Neural cell (in vitro differentiated cells): ENCODE measurements at regions not wholly inside any gene's neighbourhood (a gene's known extent, or its start where the extent isn't known, plus 50 kb on each side); places are given as distances from the start of the nearest gene placed in this dataset.

Experiments
- H2AFZ ChIP-seq: fragments of 200-600, 300-800 bp; sonication (generic), shearing (Covaris generic); 2 replicates; pipeline ENCODE4 v1.6.0; 2014; ENCODE audit warnings: low read depth, mild to moderate bottlenecking, antibody characterized with exemption, low read length, moderate library complexity
- H3F3A ChIP-seq: fragments of 200-600 bp; shearing (Covaris generic); 2 replicates; pipeline ENCODE4 v1.6.1; 2016; ENCODE audit warnings: mild to moderate bottlenecking, moderate library complexity, mixed read lengths, antibody characterized with exemption, low read length; ENCODE audit not compliant: insufficient read depth, poor library complexity, severe bottlenecking
- H3K27ac ChIP-seq: fragments of 200-600, 300-800 bp; sonication (generic), shearing (Covaris generic); 2 replicates; pipeline ENCODE4 v1.5.1; 2014; ENCODE audit warnings: mild to moderate bottlenecking, low read length, moderate library complexity
- H3K27me3 ChIP-seq: fragments of 300-800, 200-600 bp; sonication (generic), shearing (Covaris generic); 2 replicates; pipeline ENCODE4 v1.6.0; 2014; ENCODE audit warnings: mild to moderate bottlenecking, low read depth, low read length, moderate library complexity; ENCODE audit not compliant: insufficient read depth
- H3K36me3 ChIP-seq: fragments of 300-800, 200-600 bp; sonication (generic), shearing (Covaris generic); 2 replicates; pipeline ENCODE4 v1.5.1; 2014; ENCODE audit warnings: mild to moderate bottlenecking, antibody characterized with exemption, low read length, moderate library complexity; ENCODE audit not compliant: insufficient read depth
- H3K4me2 ChIP-seq: fragments of 300-800, 200-600 bp; sonication (generic), shearing (Covaris generic); 2 replicates; pipeline ENCODE4 v1.6.0; 2014; ENCODE audit warnings: mild to moderate bottlenecking, low read length
- H3K4me3 ChIP-seq: fragments of 300-800, 200-600 bp; sonication (generic), shearing (Covaris generic); 2 replicates; pipeline ENCODE4 v1.5.1; 2014; ENCODE audit warnings: mild to moderate bottlenecking, low read length, moderate library complexity
- H3K79me2 ChIP-seq: fragments of 200-600 bp; shearing (Covaris generic); replicated peaks from 2 replicates; pipeline ENCODE4 v1.6.0; 2014; ENCODE audit warnings: mild to moderate bottlenecking, low read length, moderate library complexity; ENCODE audit not compliant: insufficient read depth
- H3K9ac ChIP-seq: fragments of 300-800, 200-600 bp; sonication (generic), shearing (Covaris generic); 2 replicates; pipeline ENCODE4 v1.6.1; 2016; ENCODE audit warnings: mild to moderate bottlenecking, low read length, mixed read lengths
- H3K9me2 ChIP-seq: fragments of 200-600 bp; shearing (Covaris generic); 2 replicates; pipeline ENCODE4 v1.6.1; 2016; ENCODE audit warnings: mild to moderate bottlenecking, low read length, mixed read lengths; ENCODE audit not compliant: insufficient read depth
- H3K9me3 ChIP-seq: fragments of 200-600, 300-800 bp; sonication (generic), shearing (Covaris generic); 2 replicates; pipeline ENCODE4 v1.6.1; 2016; ENCODE audit warnings: mild to moderate bottlenecking, mixed run types, low read length, moderate library complexity, mixed read lengths
- H4K20me1 ChIP-seq: fragments of 200-600 bp; shearing (Covaris generic); 2 replicates; pipeline ENCODE4 v1.6.1; 2016; ENCODE audit warnings: mild to moderate bottlenecking, mixed run types; ENCODE audit not compliant: insufficient read depth
- EP300 ChIP-seq: fragments of 450-650 bp; conservative IDR thresholded peaks from 2 replicates; pipeline ENCODE4 v1.6.1; 2014; ENCODE audit warnings: antibody characterized with exemption, mild to moderate bottlenecking, moderate library complexity; ENCODE audit not compliant: poor library complexity, severe bottlenecking
- EZH2 ChIP-seq: fragments of 200-600, 300-800 bp; shearing (Covaris generic), sonication (generic); IDR thresholded peaks from 2 replicates; pipeline ENCODE4 v1.6.1; 2014; ENCODE audit warnings: antibody characterized with exemption, low read length, borderline replicate concordance, mild to moderate bottlenecking; ENCODE audit not compliant: insufficient read depth, poor library complexity, severe bottlenecking
- MXI1 ChIP-seq: fragments of 450-650 bp; conservative IDR thresholded peaks from 2 replicates; pipeline ENCODE4 v1.6.1; 2014; ENCODE audit warnings: antibody characterized with exemption, mild to moderate bottlenecking; ENCODE audit not compliant: poor library complexity, severe bottlenecking
- POLR2AphosphoS5 ChIP-seq: IDR thresholded peaks from 2 replicates; pipeline ENCODE4 v1.6.1; 2012
- RAD21 ChIP-seq: fragments of 450-650 bp; conservative IDR thresholded peaks from 2 replicates; pipeline ENCODE4 v1.6.1; 2014; ENCODE audit warnings: antibody characterized with exemption, mild to moderate bottlenecking, moderate library complexity
- REST ChIP-seq: IDR thresholded peaks from 2 replicates; pipeline ENCODE4 v1.6.1; 2012; ENCODE audit warnings: borderline replicate concordance
- SMC3 ChIP-seq: fragments of 450-650 bp; conservative IDR thresholded peaks from 2 replicates; pipeline ENCODE4 v1.6.1; 2014; ENCODE audit warnings: antibody characterized with exemption, mild to moderate bottlenecking, moderate library complexity; ENCODE audit not compliant: poor library complexity
- TAF1 ChIP-seq: IDR thresholded peaks from 2 replicates; pipeline ENCODE4 v1.6.1; 2012; ENCODE audit warnings: low read depth
- TF ChIP-seq, protein P1 (sequence below): fragments of 450-650 bp; IDR thresholded peaks from 2 replicates; pipeline ENCODE4 v1.5.1; 2014; ENCODE audit warnings: antibody characterized with exemption, mild to moderate bottlenecking, moderate library complexity; ENCODE audit not compliant: poor library complexity, severe bottlenecking

- no peak overlapping the region for H2AFZ ChIP-seq
- no peaks in the 10 kb centered on the region for H3K9me2 ChIP-seq
- H3K4me3 ChIP-seq: no peak overlapping the region
- no peaks in the 10 kb centered on the region for H3K79me2 ChIP-seq
- no peak for TF ChIP-seq EZH2
- TF ChIP-seq, protein P1, sequence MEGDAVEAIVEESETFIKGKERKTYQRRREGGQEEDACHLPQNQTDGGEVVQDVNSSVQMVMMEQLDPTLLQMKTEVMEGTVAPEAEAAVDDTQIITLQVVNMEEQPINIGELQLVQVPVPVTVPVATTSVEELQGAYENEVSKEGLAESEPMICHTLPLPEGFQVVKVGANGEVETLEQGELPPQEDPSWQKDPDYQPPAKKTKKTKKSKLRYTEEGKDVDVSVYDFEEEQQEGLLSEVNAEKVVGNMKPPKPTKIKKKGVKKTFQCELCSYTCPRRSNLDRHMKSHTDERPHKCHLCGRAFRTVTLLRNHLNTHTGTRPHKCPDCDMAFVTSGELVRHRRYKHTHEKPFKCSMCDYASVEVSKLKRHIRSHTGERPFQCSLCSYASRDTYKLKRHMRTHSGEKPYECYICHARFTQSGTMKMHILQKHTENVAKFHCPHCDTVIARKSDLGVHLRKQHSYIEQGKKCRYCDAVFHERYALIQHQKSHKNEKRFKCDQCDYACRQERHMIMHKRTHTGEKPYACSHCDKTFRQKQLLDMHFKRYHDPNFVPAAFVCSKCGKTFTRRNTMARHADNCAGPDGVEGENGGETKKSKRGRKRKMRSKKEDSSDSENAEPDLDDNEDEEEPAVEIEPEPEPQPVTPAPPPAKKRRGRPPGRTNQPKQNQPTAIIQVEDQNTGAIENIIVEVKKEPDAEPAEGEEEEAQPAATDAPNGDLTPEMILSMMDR: no peak
- TF ChIP-seq MXI1: no peak
- no peak for TF ChIP-seq RAD21
- no peak for TF ChIP-seq EP300
- TF ChIP-seq REST: no peak
- no peak for TF ChIP-seq TAF1
- no peak for TF ChIP-seq POLR2AphosphoS5
- TF ChIP-seq SMC3: no peak
- H3K27ac ChIP-seq: no peak overlapping the region
- no peaks in the 10 kb centered on the region for H3K27me3 ChIP-seq
- H3K4me2 ChIP-seq: no peak overlapping the region
- no peaks in the 10 kb centered on the region for H3K36me3 ChIP-seq
- H3K9ac ChIP-seq: no peak overlapping the region
- no peaks in the 10 kb centered on the region for H3K9me3 ChIP-seq
- H4K20me1 ChIP-seq: no peaks in the 10 kb centered on the region
- no peaks in the 10 kb centered on the region for H3F3A ChIP-seq
Measured at GRCh38 chr6:113306552-113307145, 550.5 kb upstream of the MARCKS start.

DNA sequence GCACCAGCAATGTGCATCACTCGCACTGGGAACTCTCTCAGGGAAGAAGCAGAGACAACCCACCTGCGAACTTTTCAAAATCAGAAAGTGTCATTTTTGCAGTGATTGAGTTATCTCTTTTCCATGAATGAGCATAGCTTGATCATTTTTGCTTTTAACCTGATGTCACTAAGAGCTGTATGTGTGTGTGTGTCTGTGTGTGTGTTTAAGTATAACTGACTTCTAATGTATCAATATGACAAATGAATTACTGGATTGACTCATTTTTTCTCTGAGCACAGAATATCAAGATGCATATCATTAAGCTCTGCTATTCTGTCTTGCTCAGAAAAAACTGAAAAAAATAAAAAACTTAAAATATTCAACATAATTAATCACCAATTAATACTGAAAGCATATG is 548.9 kb upstream of the MARCKS start:
- H3K36me3 ChIP-seq: no peaks in the 10 kb centered on the region
- no peak overlapping the region for H3K4me3 ChIP-seq
- H2AFZ ChIP-seq: no peak overlapping the region
- no peaks in the 10 kb centered on the region for H3K79me2 ChIP-seq
- H3F3A ChIP-seq: no peaks in the 10 kb centered on the region
- H3K9me3 ChIP-seq: no peaks in the 10 kb centered on the region
- H3K9ac ChIP-seq: no peak overlapping the region
- no peaks in the 10 kb centered on the region for H3K9me2 ChIP-seq
- no peak overlapping the region for H3K27ac ChIP-seq
- no peaks in the 10 kb centered on the region for H4K20me1 ChIP-seq
- no peak for TF ChIP-seq POLR2AphosphoS5
- TF ChIP-seq, protein P1: no peak
- TF ChIP-seq TAF1: no peak
- no peak for TF ChIP-seq SMC3
- TF ChIP-seq REST: no peak
- no peak for TF ChIP-seq EZH2
- TF ChIP-seq EP300: no peak
- TF ChIP-seq MXI1: no peak
- no peak for TF ChIP-seq RAD21
- H3K4me2 ChIP-seq: no peak overlapping the region
- no peaks in the 10 kb centered on the region for H3K27me3 ChIP-seq
